Mesenchymal stem cell (in vitro differentiated cells and primary cell): ENCODE measurements at regions not wholly inside any gene's neighbourhood (a gene's known extent, or its start where the extent isn't known, plus 50 kb on each side); places are given as distances from the start of the nearest gene placed in this dataset.

Source experiments
- DNase-seq: peaks from one replicate; pipeline ENCODE4 v3.0.0-alpha.2; 2013
- H2AFZ ChIP-seq: one replicate; pipeline ENCODE4 v1.6.1; 2013; ENCODE audit warnings: low read depth, mild to moderate bottlenecking, control low read depth, inconsistent platforms, low read length, moderate library complexity
- H2AK5ac ChIP-seq: 2 replicates; pipeline ENCODE4 v1.6.1; 2013; ENCODE audit warnings: low read length, moderate library complexity, mild to moderate bottlenecking, inconsistent platforms; ENCODE audit not compliant: severe bottlenecking
- H2BK120ac ChIP-seq: one replicate; pipeline ENCODE4 v1.6.1; 2013; ENCODE audit warnings: low read depth, mild to moderate bottlenecking, inconsistent platforms, low read length, moderate library complexity
- H2BK12ac ChIP-seq, 2 experiments: one replicate each; pipeline ENCODE4 v1.6.1; 2013; ENCODE audit warnings: inconsistent platforms in 2 of 2, low read length in 2 of 2, mild to moderate bottlenecking in 2 of 2, moderate library complexity in 2 of 2, control low read depth in 1 of 2
- H2BK15ac ChIP-seq: one replicate; pipeline ENCODE4 v1.6.1; 2013; ENCODE audit warnings: mild to moderate bottlenecking, low read depth, inconsistent platforms; ENCODE audit not compliant: poor library complexity, severe bottlenecking
- H2BK5ac ChIP-seq: 2 replicates; pipeline ENCODE4 v1.6.1; 2013; ENCODE audit warnings: low read depth, mild to moderate bottlenecking, low read length, control low read depth, inconsistent platforms; ENCODE audit not compliant: poor library complexity, severe bottlenecking
- H3K14ac ChIP-seq, 2 experiments: one replicate each; pipeline ENCODE4 v1.6.1; 2013; ENCODE audit warnings: inconsistent platforms in 2 of 2, low read length in 2 of 2, control low read depth in 1 of 2, mild to moderate bottlenecking in 1 of 2, moderate library complexity in 1 of 2
- H3K18ac ChIP-seq, 2 experiments: one replicate each; pipeline ENCODE4 v1.6.1; 2013; ENCODE audit warnings: inconsistent platforms in 2 of 2, low read length in 2 of 2, control low read depth in 1 of 2, low read depth in 1 of 2, mild to moderate bottlenecking in 1 of 2
- H3K23ac ChIP-seq, 2 experiments: one replicate each; pipeline ENCODE4 v1.6.1; 2013; ENCODE audit warnings: inconsistent platforms in 2 of 2, low read length in 2 of 2, mild to moderate bottlenecking in 2 of 2, moderate library complexity in 2 of 2, control low read depth in 1 of 2
- H3K27ac ChIP-seq: 2 replicates; pipeline ENCODE4 v1.5.1; 2013; ENCODE audit warnings: mild to moderate bottlenecking, moderate library complexity, low read length, control low read depth, inconsistent platforms; ENCODE audit not compliant: poor library complexity, severe bottlenecking
- H3K27me3 ChIP-seq, 2 experiments: 2 replicates each; pipeline versions ENCODE4 v1.6.1 to v1.7.0; 2013; ENCODE audit warnings: low read length in 2 of 2, mild to moderate bottlenecking in 2 of 2, moderate library complexity in 2 of 2, control low read depth in 1 of 2, inconsistent platforms in 1 of 2; ENCODE audit not compliant: control insufficient read depth in 1 of 2, insufficient read depth in 1 of 2
- H3K36me3 ChIP-seq, 2 experiments: 2 replicates each; pipeline versions ENCODE4 v1.6.1 to v1.7.0; 2013; ENCODE audit warnings: low read length in 2 of 2, control low read depth in 1 of 2, inconsistent platforms in 1 of 2, low read depth in 1 of 2, mild to moderate bottlenecking in 1 of 2; ENCODE audit not compliant: insufficient read depth in 2 of 2, control insufficient read depth in 1 of 2
- H3K4ac ChIP-seq, 2 experiments: one replicate each; pipeline ENCODE4 v1.6.1; 2013; ENCODE audit warnings: inconsistent platforms in 2 of 2, low read length in 2 of 2, mild to moderate bottlenecking in 2 of 2, moderate library complexity in 2 of 2, control low read depth in 1 of 2, low read depth in 1 of 2
- H3K4me1 ChIP-seq: 2 replicates; pipeline ENCODE4 v1.6.1; 2013; ENCODE audit warnings: low read depth, low read length, control low read depth; ENCODE audit not compliant: control insufficient read depth, insufficient read depth
- H3K4me2 ChIP-seq: 2 replicates; pipeline ENCODE4 v1.6.1; 2013; ENCODE audit warnings: low read length, mild to moderate bottlenecking, inconsistent platforms; ENCODE audit not compliant: poor library complexity, severe bottlenecking
- H3K4me3 ChIP-seq, 2 experiments: 2 replicates each; pipeline versions ENCODE4 v1.5.1 to v1.7.0; 2013; ENCODE audit warnings: low read length in 2 of 2, mild to moderate bottlenecking in 2 of 2, control low read depth in 1 of 2, low read depth in 1 of 2; ENCODE audit not compliant: insufficient read depth in 1 of 2
- H3K79me1 ChIP-seq: replicated peaks from 2 replicates; pipeline ENCODE4 v1.6.1; 2013; ENCODE audit warnings: mild to moderate bottlenecking, control low read depth, low read length, inconsistent platforms; ENCODE audit not compliant: poor library complexity, severe bottlenecking
- H3K9ac ChIP-seq: 2 replicates; pipeline ENCODE4 v1.7.0; 2013; ENCODE audit warnings: mild to moderate bottlenecking, low read length, moderate library complexity
- H3K9me3 ChIP-seq: 2 replicates; pipeline ENCODE4 v1.7.0; 2013; ENCODE audit warnings: mild to moderate bottlenecking, low read length; ENCODE audit not compliant: control insufficient read depth
- H4K8ac ChIP-seq: one replicate; pipeline ENCODE4 v1.6.1; 2013; ENCODE audit warnings: inconsistent platforms, mild to moderate bottlenecking, low read length, moderate library complexity
- H4K91ac ChIP-seq: one replicate; pipeline ENCODE4 v1.6.1; 2013; ENCODE audit warnings: mild to moderate bottlenecking, low read length, inconsistent platforms
- WGBS: methylation state at CpG from one replicate; pipeline ENCODE4 v1.1.7; 2013; ENCODE audit warnings: mixed read lengths; 5-methylcytosine and 5-hydroxymethylcytosine counted together

GRCh38 chr9:92171281-92171680, 56.1 kb upstream of the SPTLC1 start:
- no peak overlapping the region for H3K23ac ChIP-seq
- H4K91ac ChIP-seq, result no peak overlapping the region
- no peak for DNase-seq
- no peak overlapping the region for H2AK5ac ChIP-seq
- WGBS, result 88% methylated on average over 3 of the region's 3 CpGs
- peaks cover 0 to 30% of the 10 kb centered on the region in 2 experiments for H3K27me3 ChIP-seq
- no peak overlapping the region for H3K18ac ChIP-seq
- no peak overlapping the region for H3K14ac ChIP-seq
- H2BK5ac ChIP-seq, result no peak overlapping the region
- H2BK15ac ChIP-seq, result peak overlapping the region; percentile 85
- H4K8ac ChIP-seq, result peak overlapping the region; percentile 25
- H3K4me2 ChIP-seq, result no peak overlapping the region
- no peak overlapping the region for H3K4me3 ChIP-seq
- H3K4me1 ChIP-seq, result no peaks in the 10 kb centered on the region
- H3K36me3 ChIP-seq, result no peaks in the 10 kb centered on the region
- no peak overlapping the region for H3K4ac ChIP-seq
- peaks cover 6% of the 10 kb centered on the region for H3K9me3 ChIP-seq
- no peak overlapping the region for H2BK120ac ChIP-seq
- H2BK12ac ChIP-seq, result no peak overlapping the region
- H2AFZ ChIP-seq, result no peak overlapping the region
- no peak overlapping the region for H3K27ac ChIP-seq
- no peak overlapping the region for H3K9ac ChIP-seq
- no peaks in the 10 kb centered on the region for H3K79me1 ChIP-seq

GRCh38 chr9:92170848-92171247, 55.6 kb upstream of the SPTLC1 start:
- H3K79me1 ChIP-seq, result no peaks in the 10 kb centered on the region
- H3K18ac ChIP-seq, result no peak overlapping the region
- no peaks in the 10 kb centered on the region for H3K36me3 ChIP-seq
- H3K14ac ChIP-seq, result no peak overlapping the region
- H2BK5ac ChIP-seq, result no peak overlapping the region
- H3K27me3 ChIP-seq, result peaks cover 0 to 29% of the 10 kb centered on the region in 2 experiments
- no peak overlapping the region for H3K4me2 ChIP-seq
- H3K4me3 ChIP-seq, result no peak overlapping the region
- H3K4ac ChIP-seq, result no peak overlapping the region
- no peak overlapping the region for H2AFZ ChIP-seq
- H4K91ac ChIP-seq, result no peak overlapping the region
- H3K9me3 ChIP-seq, result peaks cover 8% of the 10 kb centered on the region
- WGBS, result 91% methylated on average over 9 of the region's 9 CpGs
- no peak overlapping the region for H3K9ac ChIP-seq
- H3K23ac ChIP-seq, result no peak overlapping the region
- H3K27ac ChIP-seq, result no peak overlapping the region
- no peak overlapping the region for H2BK12ac ChIP-seq
- no peaks in the 10 kb centered on the region for H3K4me1 ChIP-seq
- H2BK15ac ChIP-seq, result no peak overlapping the region
- no peak overlapping the region for H2BK120ac ChIP-seq
- no peak overlapping the region for H4K8ac ChIP-seq
- no peak for DNase-seq
- H2AK5ac ChIP-seq, result no peak overlapping the region

- no peak overlapping the region for H2BK5ac ChIP-seq
- peaks cover 0 to 3% of the 10 kb centered on the region in 2 experiments for H3K36me3 ChIP-seq
- no peak overlapping the region for H4K91ac ChIP-seq
- H2AFZ ChIP-seq, result no peak overlapping the region
- 52% methylated on average over 2 of the region's 2 CpGs for WGBS
- no peak overlapping the region for H3K14ac ChIP-seq
- no peaks in the 10 kb centered on the region for H3K4me1 ChIP-seq
- no peak for DNase-seq
- no peak overlapping the region for H3K4me3 ChIP-seq
- no peaks in the 10 kb centered on the region for H3K27me3 ChIP-seq
- H2BK12ac ChIP-seq, result no peak overlapping the region
- no peaks in the 10 kb centered on the region for H3K79me1 ChIP-seq
- no peak overlapping the region for H3K27ac ChIP-seq
- H4K8ac ChIP-seq, result no peak overlapping the region
- H3K18ac ChIP-seq, result no peak overlapping the region
- H2BK120ac ChIP-seq, result no peak overlapping the region
- H2BK15ac ChIP-seq, result no peak overlapping the region
- H3K9me3 ChIP-seq, result peaks cover 17% of the 10 kb centered on the region
- H3K23ac ChIP-seq, result no peak overlapping the region
- H3K9ac ChIP-seq, result no peak overlapping the region
- H2AK5ac ChIP-seq, result no peak overlapping the region
- no peak overlapping the region for H3K4me2 ChIP-seq
- no peak overlapping the region for H3K4ac ChIP-seq
These were observed 50.3 kb upstream of the SPTLC1 start for GRCh38 chr9:92165484-92165883.
